ENCODE measurements at regions not wholly inside any gene's neighbourhood (a gene's known extent, or its start where the extent isn't known, plus 50 kb on each side); places are given as distances from the start of the nearest gene placed in this dataset.

GRCh38 chr5:123810253-123810652 is 298.3 kb downstream of the CSNK1G3 start:
- ChIA-PET CTCF (interaction anchor here (1.0 to 1.3 kb wide), 2 partner anchors 11 to 140 kb away, joined by 3 read pairs; no protein-coding TSS in a partner anchor), POLR2A (no interaction called here)
- FAIRE-seq: no peak

More at GRCh38 chr5:123810253-123810652, 298.3 kb downstream of the CSNK1G3 start:
- H3K4me3 ChIP-seq (replicated peaks in 1 of 3; ENCODE audit: insufficient read depth in 1 of 3, low read depth in 1 of 3, low read length in 3 of 3): no peak overlapping the region
- H3K9me1 ChIP-seq (replicated peaks; ENCODE audit: control insufficient read depth, extremely low read depth, insufficient read depth, low read length): no peaks in the 10 kb centered on the region
- no peak overlapping the region for H3K4me2 ChIP-seq (ENCODE audit: insufficient read depth, low read length)
- dilution Hi-C loops (cut with MboI; ENCODE audit: extremely low pct_ligation_motif_present, low sequenced_read_pairs) (no loop called here), intact Hi-C loops (cut with micrococcal nuclease) (loop anchor here (5.0 to 10.0 kb wide), 3 partner anchors 787 to 935 kb away; partner anchors contain the start of gene ZNF608)
- H3K9ac ChIP-seq (replicated peaks; ENCODE audit: extremely low read depth, insufficient read depth, low read length): no peak overlapping the region
- H3K9me3 ChIP-seq (replicated peaks; ENCODE audit: control insufficient read depth, insufficient read depth, low read length): no peaks in the 10 kb centered on the region
- no peak overlapping the region for H3K27ac ChIP-seq (ENCODE audit: insufficient read depth, low read depth, low read length)
- H3K27me3 ChIP-seq (ENCODE audit: control insufficient read depth in 2 of 2, insufficient read depth in 2 of 2, low read length in 2 of 2): no peaks in the 10 kb centered on the region
- H3K79me2 ChIP-seq (ENCODE audit: control insufficient read depth, insufficient read depth, low read length): no peaks in the 10 kb centered on the region
- DNase-seq (ENCODE audit: low read depth, low spot score): no peak
- no peaks in the 10 kb centered on the region for H3K36me3 ChIP-seq (ENCODE audit: control insufficient read depth in 2 of 2, extremely low read depth in 1 of 2, insufficient read depth in 2 of 2, low read length in 2 of 2)
- H2AFZ ChIP-seq (ENCODE audit: low read depth, low read length): peak overlapping the region; percentile 18
- H3K4me1 ChIP-seq (ENCODE audit: control insufficient read depth, extremely low read depth, insufficient read depth, low read length): peaks cover 13% of the 10 kb centered on the region
- H4K20me1 ChIP-seq (replicated peaks; ENCODE audit: control insufficient read depth, extremely low read depth, insufficient read depth, low read length): no peaks in the 10 kb centered on the region
- no TSS peak for BruUV-seq (replicated peaks)
- TF ChIP-seq EZH2 (IDR thresholded peaks at IDR 0.05; ENCODE audit: borderline replicate concordance, low read depth, low read length, severe bottlenecking): no peak
- TF ChIP-seq FOS (IDR thresholded peaks at IDR 0.05; ENCODE audit: borderline replicate concordance, insufficient read depth, low read length): no peak
- TF ChIP-seq, protein P1, sequence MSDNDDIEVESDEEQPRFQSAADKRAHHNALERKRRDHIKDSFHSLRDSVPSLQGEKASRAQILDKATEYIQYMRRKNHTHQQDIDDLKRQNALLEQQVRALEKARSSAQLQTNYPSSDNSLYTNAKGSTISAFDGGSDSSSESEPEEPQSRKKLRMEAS (IDR thresholded peaks at IDR 0.05; ENCODE audit: insufficient read depth, insufficient read length): no peak
- no peak for TF ChIP-seq GATA2 (IDR thresholded peaks at IDR 0.05; ENCODE audit: insufficient read depth, insufficient read length, low read depth, low read length)
- TF ChIP-seq, protein P2, sequence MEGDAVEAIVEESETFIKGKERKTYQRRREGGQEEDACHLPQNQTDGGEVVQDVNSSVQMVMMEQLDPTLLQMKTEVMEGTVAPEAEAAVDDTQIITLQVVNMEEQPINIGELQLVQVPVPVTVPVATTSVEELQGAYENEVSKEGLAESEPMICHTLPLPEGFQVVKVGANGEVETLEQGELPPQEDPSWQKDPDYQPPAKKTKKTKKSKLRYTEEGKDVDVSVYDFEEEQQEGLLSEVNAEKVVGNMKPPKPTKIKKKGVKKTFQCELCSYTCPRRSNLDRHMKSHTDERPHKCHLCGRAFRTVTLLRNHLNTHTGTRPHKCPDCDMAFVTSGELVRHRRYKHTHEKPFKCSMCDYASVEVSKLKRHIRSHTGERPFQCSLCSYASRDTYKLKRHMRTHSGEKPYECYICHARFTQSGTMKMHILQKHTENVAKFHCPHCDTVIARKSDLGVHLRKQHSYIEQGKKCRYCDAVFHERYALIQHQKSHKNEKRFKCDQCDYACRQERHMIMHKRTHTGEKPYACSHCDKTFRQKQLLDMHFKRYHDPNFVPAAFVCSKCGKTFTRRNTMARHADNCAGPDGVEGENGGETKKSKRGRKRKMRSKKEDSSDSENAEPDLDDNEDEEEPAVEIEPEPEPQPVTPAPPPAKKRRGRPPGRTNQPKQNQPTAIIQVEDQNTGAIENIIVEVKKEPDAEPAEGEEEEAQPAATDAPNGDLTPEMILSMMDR (IDR thresholded peaks at IDR 0.05; ENCODE audit: extremely low read depth in 1 of 2, insufficient read depth in 1 of 2, low read depth in 1 of 2, low read length in 2 of 2): no peak
- no peak for TF ChIP-seq MYC (IDR thresholded peaks at IDR 0.05; ENCODE audit: low read depth, low read length)
- no peak for TF ChIP-seq POLR2AphosphoS5 (IDR thresholded peaks at IDR 0.05; ENCODE audit: insufficient read depth, low read depth, low read length)
- TF ChIP-seq JUN (IDR thresholded peaks at IDR 0.05; ENCODE audit: borderline replicate concordance, insufficient read depth, insufficient read length, low read depth): no peak
- TF ChIP-seq POLR2A (IDR thresholded peaks at IDR 0.05; ENCODE audit: low read depth, low read length): no peak

Measured in endothelial cell of umbilical vein (primary cell).